Glutamatergic neuron (in vitro differentiated cells): ENCODE measurements at regions not wholly inside any gene's neighbourhood (a gene's known extent, or its start where the extent isn't known, plus 50 kb on each side); places are given as distances from the start of the nearest gene placed in this dataset.
"Not testable (repeated sequence)": the region's sequence is repeated elsewhere in the genome, so short reads cannot be mapped to it uniquely, and the experiment has no call there.

Experiments
- DNase-seq: peaks from one replicate; pipeline ENCODE4 v3.0.0; 2022
- H3K27ac Mint-ChIP-seq: one replicate; pipeline ENCODE4 v1.8.0; 2020; ENCODE audit warnings: mild to moderate bottlenecking, mixed read lengths, inconsistent platforms; ENCODE audit not compliant: unreplicated experiment
- H3K27me3 Mint-ChIP-seq: one replicate; pipeline ENCODE4 v1.8.0; 2020; ENCODE audit warnings: mild to moderate bottlenecking, moderate library complexity, mixed read lengths, inconsistent platforms; ENCODE audit not compliant: unreplicated experiment
- H3K36me3 Mint-ChIP-seq: one replicate; pipeline ENCODE4 v1.8.0; 2020; ENCODE audit warnings: mild to moderate bottlenecking, mixed read lengths, inconsistent platforms; ENCODE audit not compliant: unreplicated experiment
- H3K4me1 Mint-ChIP-seq: one replicate; pipeline ENCODE4 v1.8.0; 2020; ENCODE audit warnings: mild to moderate bottlenecking, low read depth, mixed read lengths, inconsistent platforms; ENCODE audit not compliant: unreplicated experiment
- H3K4me3 Mint-ChIP-seq: one replicate; pipeline ENCODE4 v1.8.0; 2020; ENCODE audit warnings: mild to moderate bottlenecking, mixed read lengths, inconsistent platforms; ENCODE audit not compliant: unreplicated experiment
- H3K9me3 Mint-ChIP-seq: one replicate; pipeline ENCODE4 v1.8.0; 2020; ENCODE audit warnings: mild to moderate bottlenecking, moderate library complexity, mixed read lengths, inconsistent platforms; ENCODE audit not compliant: unreplicated experiment
- TF ChIP-seq, protein P1 (sequence below): fragments of 200-600 bp; sonication (generic); IDR thresholded peaks from one replicate; pipeline ENCODE4 v1.5.0; 2021; ENCODE audit not compliant: partially characterized antibody, unreplicated experiment

GRCh38 chr5:96292582-96293247 lies 140.3 kb downstream of the PCSK1 start:
- Mint-ChIP-seq H3K9me3 (peaks cover 3% of the 10 kb centered on the region), H3K4me3 (no peak overlapping the region), H3K36me3 (peaks cover 3% of the 10 kb centered on the region), H3K27ac (no peak overlapping the region), H3K27me3 (no peaks in the 10 kb centered on the region), H3K4me1 (peaks cover 6% of the 10 kb centered on the region)
- no peak for DNase-seq
- TF ChIP-seq, protein P1, sequence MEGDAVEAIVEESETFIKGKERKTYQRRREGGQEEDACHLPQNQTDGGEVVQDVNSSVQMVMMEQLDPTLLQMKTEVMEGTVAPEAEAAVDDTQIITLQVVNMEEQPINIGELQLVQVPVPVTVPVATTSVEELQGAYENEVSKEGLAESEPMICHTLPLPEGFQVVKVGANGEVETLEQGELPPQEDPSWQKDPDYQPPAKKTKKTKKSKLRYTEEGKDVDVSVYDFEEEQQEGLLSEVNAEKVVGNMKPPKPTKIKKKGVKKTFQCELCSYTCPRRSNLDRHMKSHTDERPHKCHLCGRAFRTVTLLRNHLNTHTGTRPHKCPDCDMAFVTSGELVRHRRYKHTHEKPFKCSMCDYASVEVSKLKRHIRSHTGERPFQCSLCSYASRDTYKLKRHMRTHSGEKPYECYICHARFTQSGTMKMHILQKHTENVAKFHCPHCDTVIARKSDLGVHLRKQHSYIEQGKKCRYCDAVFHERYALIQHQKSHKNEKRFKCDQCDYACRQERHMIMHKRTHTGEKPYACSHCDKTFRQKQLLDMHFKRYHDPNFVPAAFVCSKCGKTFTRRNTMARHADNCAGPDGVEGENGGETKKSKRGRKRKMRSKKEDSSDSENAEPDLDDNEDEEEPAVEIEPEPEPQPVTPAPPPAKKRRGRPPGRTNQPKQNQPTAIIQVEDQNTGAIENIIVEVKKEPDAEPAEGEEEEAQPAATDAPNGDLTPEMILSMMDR, result no peak

DNA sequence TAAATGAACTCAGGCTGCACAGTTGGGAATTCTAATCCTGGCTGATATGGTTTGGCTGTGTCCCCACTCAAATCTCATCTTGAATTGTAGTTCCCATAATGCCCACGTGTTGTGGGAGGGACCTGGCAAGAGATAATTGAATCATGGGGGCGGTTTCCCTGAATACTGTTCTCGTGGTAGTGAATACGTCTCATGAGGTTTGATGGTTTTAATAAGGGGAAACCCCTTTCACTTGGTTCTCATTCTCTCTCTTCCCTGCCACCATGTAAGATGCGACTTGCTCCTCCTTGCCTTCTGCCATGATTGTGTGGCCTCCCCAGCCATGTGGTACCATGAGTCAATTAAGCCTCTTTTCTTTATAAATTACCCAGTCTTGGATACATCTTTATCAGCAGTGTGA lies 143.8 kb downstream of the PCSK1 start:
- H3K27ac Mint-ChIP-seq, H3K36me3 Mint-ChIP-seq, H3K27me3 Mint-ChIP-seq, H3K4me3 Mint-ChIP-seq, DNase-seq, H3K9me3 Mint-ChIP-seq, H3K4me1 Mint-ChIP-seq: not testable (repeated sequence)

DNA sequence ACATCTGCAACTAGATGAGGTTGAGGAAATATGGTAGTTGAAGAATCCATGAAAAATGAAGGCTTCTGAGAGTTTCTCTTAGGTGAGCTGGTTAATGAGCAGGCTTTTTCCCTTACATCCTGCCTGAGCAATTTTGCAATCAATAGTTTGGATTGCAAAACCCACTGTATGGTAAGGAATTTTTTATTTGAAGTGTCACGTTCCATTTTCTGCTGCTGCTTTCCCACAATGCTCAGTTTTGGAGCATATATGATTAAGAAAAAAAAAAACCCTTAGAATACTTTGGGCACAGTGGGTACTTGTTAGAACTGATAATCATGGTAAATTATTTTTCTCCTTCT lies 144.2 kb downstream of the PCSK1 start:
- no peak for DNase-seq
- H3K9me3 Mint-ChIP-seq, result peaks cover 3% of the 10 kb centered on the region
- no peaks in the 10 kb centered on the region for H3K4me1 Mint-ChIP-seq
- TF ChIP-seq, protein P1, result no peak
- H3K4me3 Mint-ChIP-seq, result no peak overlapping the region
- H3K36me3 Mint-ChIP-seq, result peaks cover 3% of the 10 kb centered on the region
- H3K27me3 Mint-ChIP-seq, result no peaks in the 10 kb centered on the region
- no peak overlapping the region for H3K27ac Mint-ChIP-seq

- peaks cover 3% of the 10 kb centered on the region for H3K9me3 Mint-ChIP-seq
- H3K27ac Mint-ChIP-seq, result no peak overlapping the region
- no peak for DNase-seq
- no peaks in the 10 kb centered on the region for H3K27me3 Mint-ChIP-seq
- peaks cover 3% of the 10 kb centered on the region for H3K36me3 Mint-ChIP-seq
- no peaks in the 10 kb centered on the region for H3K4me1 Mint-ChIP-seq
- H3K4me3 Mint-ChIP-seq, result no peak overlapping the region
- TF ChIP-seq, protein P1, result no peak
Measured at GRCh38 chr5:96288166-96288844, 144.7 kb downstream of the PCSK1 start.

DNA sequence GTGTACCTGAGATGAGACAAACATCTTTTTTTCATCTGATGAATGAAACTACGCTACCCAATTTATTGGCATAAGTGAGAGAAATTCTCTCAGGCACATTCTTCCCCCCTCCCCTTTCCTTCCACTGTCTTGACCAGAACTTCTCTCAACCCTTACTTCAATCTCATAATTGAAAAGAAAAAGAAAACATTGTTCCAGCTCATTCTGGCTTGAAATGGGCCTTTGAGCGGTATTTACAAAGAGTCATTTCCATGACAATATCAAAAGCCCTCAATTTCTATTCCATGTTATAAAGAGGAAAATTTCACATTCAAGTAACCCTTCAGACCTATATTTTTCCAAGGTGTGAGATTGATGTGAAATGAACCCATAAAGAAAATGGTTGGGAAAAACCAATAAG lies 145.9 kb downstream of the PCSK1 start:
- H3K4me3 Mint-ChIP-seq, result no peak overlapping the region

More for the DNA sequence above, 145.9 kb downstream of the PCSK1 start:
- TF ChIP-seq, protein P1, result no peak
- Mint-ChIP-seq H3K36me3 (peaks cover 3% of the 10 kb centered on the region), H3K4me1 (no peaks in the 10 kb centered on the region), H3K27me3 (no peaks in the 10 kb centered on the region), H3K9me3 (peaks cover 2% of the 10 kb centered on the region), H3K27ac (no peak overlapping the region)
- no peak for DNase-seq
